ENCODE measurements at regions not wholly inside any gene's neighbourhood (a gene's known extent, or its start where the extent isn't known, plus 50 kb on each side); places are given as distances from the start of the nearest gene placed in this dataset.
"Not testable (repeated sequence)": the region's sequence is repeated elsewhere in the genome, so short reads cannot be mapped to it uniquely, and the experiment has no call there.

- Mint-ChIP-seq H3K4me3 (ENCODE audit: low read depth) (peak overlapping the region; percentile 3), H3K27me3 (ENCODE audit: low read depth) (no peaks in the 10 kb centered on the region), H3K4me1 (ENCODE audit: low read depth) (peaks cover 37% of the 10 kb centered on the region), H3K27ac (peak overlapping the region; percentile 83), H3K9me3 (no peaks in the 10 kb centered on the region), H3K36me3 (ENCODE audit: low read depth) (no peaks in the 10 kb centered on the region)
- DNase-seq (ENCODE audit: low spot score) = no peak
- intact Hi-C loops (cut with micrococcal nuclease) = loop anchor here (1.0 kb wide), 2 partner anchors 9 to 12 kb away; no protein-coding TSS in a partner anchor
These were observed 148.8 kb upstream of the TBL1XR1 start for GRCh38 chr3:177345973-177346503.

- H3K4me1 Mint-ChIP-seq (ENCODE audit: low read depth) = peaks cover 34% of the 10 kb centered on the region
- intact Hi-C loops (cut with micrococcal nuclease) = loop anchor here (1.0 kb wide), 1 partner anchor 10 kb away; no protein-coding TSS in a partner anchor
These were observed 149.6 kb upstream of the TBL1XR1 start for GRCh38 chr3:177346878-177347277.

GRCh38 chr3:177347611-177348010, 150.3 kb upstream of the TBL1XR1 start:
- Mint-ChIP-seq H3K9me3 (no peaks in the 10 kb centered on the region), H3K36me3 (ENCODE audit: low read depth) (no peaks in the 10 kb centered on the region), H3K4me3 (ENCODE audit: low read depth) (no peak overlapping the region), H3K27me3 (ENCODE audit: low read depth) (no peaks in the 10 kb centered on the region), H3K27ac (no peak overlapping the region), H3K4me1 (ENCODE audit: low read depth) (peaks cover 31% of the 10 kb centered on the region)
- DNase-seq (ENCODE audit: low spot score) = no peak
- intact Hi-C loops (cut with micrococcal nuclease) = no loop called here

More at GRCh38 chr3:177346878-177347277, 149.6 kb upstream of the TBL1XR1 start:
- H3K36me3 Mint-ChIP-seq (ENCODE audit: low read depth) = no peaks in the 10 kb centered on the region
- H3K9me3 Mint-ChIP-seq = no peaks in the 10 kb centered on the region
- no peak for DNase-seq (ENCODE audit: low spot score)
- no peak overlapping the region for H3K27ac Mint-ChIP-seq
- no peaks in the 10 kb centered on the region for H3K27me3 Mint-ChIP-seq (ENCODE audit: low read depth)
- H3K4me3 Mint-ChIP-seq (ENCODE audit: low read depth) = no peak overlapping the region

GRCh38 chr3:177348974-177349373, 151.7 kb upstream of the TBL1XR1 start:
- Mint-ChIP-seq H3K4me1 (ENCODE audit: low read depth) (peaks cover 31% of the 10 kb centered on the region), H3K27me3 (ENCODE audit: low read depth) (no peaks in the 10 kb centered on the region), H3K27ac (no peak overlapping the region), H3K36me3 (ENCODE audit: low read depth) (no peaks in the 10 kb centered on the region), H3K9me3 (no peaks in the 10 kb centered on the region), H3K4me3 (ENCODE audit: low read depth) (no peak overlapping the region)
- intact Hi-C loops (cut with micrococcal nuclease) = no loop called here
- DNase-seq (ENCODE audit: low spot score) = no peak

GRCh38 chr3:177349384-177349783, 152.1 kb upstream of the TBL1XR1 start:
- H3K27me3 Mint-ChIP-seq (ENCODE audit: low read depth) = no peaks in the 10 kb centered on the region
- DNase-seq (ENCODE audit: low spot score) = no peak
- no peak overlapping the region for H3K27ac Mint-ChIP-seq
- H3K36me3 Mint-ChIP-seq (ENCODE audit: low read depth) = no peaks in the 10 kb centered on the region
- peaks cover 31% of the 10 kb centered on the region for H3K4me1 Mint-ChIP-seq (ENCODE audit: low read depth)
- H3K4me3 Mint-ChIP-seq (ENCODE audit: low read depth) = no peak overlapping the region
- intact Hi-C loops (cut with micrococcal nuclease) = no loop called here
- no peaks in the 10 kb centered on the region for H3K9me3 Mint-ChIP-seq

- Mint-ChIP-seq H3K9me3 (no peaks in the 10 kb centered on the region), H3K4me3 (ENCODE audit: low read depth) (no peak overlapping the region), H3K4me1 (ENCODE audit: low read depth) (peaks cover 26% of the 10 kb centered on the region), H3K36me3 (ENCODE audit: low read depth) (no peaks in the 10 kb centered on the region), H3K27ac (no peak overlapping the region), H3K27me3 (ENCODE audit: low read depth) (no peaks in the 10 kb centered on the region)
- no peak for DNase-seq (ENCODE audit: low spot score)
- intact Hi-C loops (cut with micrococcal nuclease) = no loop called here
These were observed 152.8 kb upstream of the TBL1XR1 start for GRCh38 chr3:177350121-177350520.

- H3K9me3 Mint-ChIP-seq = no peaks in the 10 kb centered on the region
- no peak overlapping the region for H3K4me3 Mint-ChIP-seq (ENCODE audit: low read depth)
- no peaks in the 10 kb centered on the region for H3K36me3 Mint-ChIP-seq (ENCODE audit: low read depth)
- H3K27ac Mint-ChIP-seq = no peak overlapping the region
- DNase-seq (ENCODE audit: low spot score) = no peak
- intact Hi-C loops (cut with micrococcal nuclease) = no loop called here
- peaks cover 18% of the 10 kb centered on the region for H3K4me1 Mint-ChIP-seq (ENCODE audit: low read depth)
- no peaks in the 10 kb centered on the region for H3K27me3 Mint-ChIP-seq (ENCODE audit: low read depth)
These were observed 153.9 kb upstream of the TBL1XR1 start for GRCh38 chr3:177351206-177351605.

GRCh38 chr3:177351757-177352158, 154.5 kb upstream of the TBL1XR1 start:
- Mint-ChIP-seq H3K27me3 (ENCODE audit: low read depth) (no peaks in the 10 kb centered on the region), H3K4me3 (ENCODE audit: low read depth) (no peak overlapping the region), H3K36me3 (ENCODE audit: low read depth) (no peaks in the 10 kb centered on the region), H3K4me1 (ENCODE audit: low read depth) (peaks cover 18% of the 10 kb centered on the region), H3K9me3 (no peaks in the 10 kb centered on the region), H3K27ac (no peak overlapping the region)
- intact Hi-C loops (cut with micrococcal nuclease) = no loop called here
- DNase-seq (ENCODE audit: low spot score) = no peak

- intact Hi-C loops (cut with micrococcal nuclease) = no loop called here
- Mint-ChIP-seq H3K27ac (no peak overlapping the region), H3K27me3 (ENCODE audit: low read depth) (no peaks in the 10 kb centered on the region), H3K9me3 (no peaks in the 10 kb centered on the region), H3K4me3 (ENCODE audit: low read depth) (no peak overlapping the region), H3K36me3 (ENCODE audit: low read depth) (no peaks in the 10 kb centered on the region), H3K4me1 (ENCODE audit: low read depth) (peaks cover 20% of the 10 kb centered on the region)
- DNase-seq (ENCODE audit: low spot score) = no peak
These were observed 155.1 kb upstream of the TBL1XR1 start for GRCh38 chr3:177352424-177352823.

- no peaks in the 10 kb centered on the region for H3K9me3 Mint-ChIP-seq
- peaks cover 20% of the 10 kb centered on the region for H3K4me1 Mint-ChIP-seq (ENCODE audit: low read depth)
- no peak overlapping the region for H3K4me3 Mint-ChIP-seq (ENCODE audit: low read depth)
- no peaks in the 10 kb centered on the region for H3K36me3 Mint-ChIP-seq (ENCODE audit: low read depth)
- no peak for DNase-seq (ENCODE audit: low spot score)
- H3K27me3 Mint-ChIP-seq (ENCODE audit: low read depth) = no peaks in the 10 kb centered on the region
- intact Hi-C loops (cut with micrococcal nuclease) = no loop called here
- H3K27ac Mint-ChIP-seq = no peak overlapping the region
These were observed 155.9 kb upstream of the TBL1XR1 start for GRCh38 chr3:177353140-177353539.

GRCh38 chr3:177353879-177354278, 156.6 kb upstream of the TBL1XR1 start:
- intact Hi-C loops (cut with micrococcal nuclease); H3K9me3 Mint-ChIP-seq; H3K36me3 Mint-ChIP-seq (ENCODE audit: low read depth); H3K27ac Mint-ChIP-seq; H3K4me3 Mint-ChIP-seq (ENCODE audit: low read depth); DNase-seq (ENCODE audit: low spot score); H3K27me3 Mint-ChIP-seq (ENCODE audit: low read depth): not testable (repeated sequence)
- H3K4me1 Mint-ChIP-seq (ENCODE audit: low read depth) = peaks cover 26% of the 10 kb centered on the region

- intact Hi-C loops (cut with micrococcal nuclease) = no loop called here
- H3K4me3 Mint-ChIP-seq (ENCODE audit: low read depth) = no peak overlapping the region
- no peaks in the 10 kb centered on the region for H3K36me3 Mint-ChIP-seq (ENCODE audit: low read depth)
- no peaks in the 10 kb centered on the region for H3K27me3 Mint-ChIP-seq (ENCODE audit: low read depth)
- H3K4me1 Mint-ChIP-seq (ENCODE audit: low read depth) = peaks cover 32% of the 10 kb centered on the region
- H3K9me3 Mint-ChIP-seq = no peaks in the 10 kb centered on the region
- no peak for DNase-seq (ENCODE audit: low spot score)
- no peak overlapping the region for H3K27ac Mint-ChIP-seq
These were observed 157.2 kb upstream of the TBL1XR1 start for GRCh38 chr3:177354466-177354865.

- H3K4me3 Mint-ChIP-seq (ENCODE audit: low read depth) = no peak overlapping the region
- peaks cover 47% of the 10 kb centered on the region for H3K4me1 Mint-ChIP-seq (ENCODE audit: low read depth)
- H3K9me3 Mint-ChIP-seq = no peaks in the 10 kb centered on the region
- H3K27ac Mint-ChIP-seq = peak overlapping the region; percentile 13
- no peak for DNase-seq (ENCODE audit: low spot score)
- intact Hi-C loops (cut with micrococcal nuclease) = loop anchor here (5.0 kb wide), 2 partner anchors 236 to 641 kb away; no protein-coding TSS in a partner anchor
- H3K36me3 Mint-ChIP-seq (ENCODE audit: low read depth) = no peaks in the 10 kb centered on the region
- no peaks in the 10 kb centered on the region for H3K27me3 Mint-ChIP-seq (ENCODE audit: low read depth)
These were observed 158.8 kb upstream of the TBL1XR1 start for GRCh38 chr3:177356113-177356512.

GRCh38 chr3:177356952-177357351, 159.7 kb upstream of the TBL1XR1 start:
- Mint-ChIP-seq H3K36me3 (ENCODE audit: low read depth) (no peaks in the 10 kb centered on the region), H3K27me3 (ENCODE audit: low read depth) (no peaks in the 10 kb centered on the region), H3K9me3 (no peaks in the 10 kb centered on the region), H3K27ac (no peak overlapping the region), H3K4me3 (ENCODE audit: low read depth) (no peak overlapping the region), H3K4me1 (ENCODE audit: low read depth) (peaks cover 48% of the 10 kb centered on the region)
- intact Hi-C loops (cut with micrococcal nuclease) = loop anchor here (5.0 kb wide), 2 partner anchors 235 to 640 kb away; no protein-coding TSS in a partner anchor
- no peak for DNase-seq (ENCODE audit: low spot score)
